VCaP (cell line): ENCODE measurements at regions not wholly inside any gene's neighbourhood (a gene's known extent, or its start where the extent isn't known, plus 50 kb on each side); places are given as distances from the start of the nearest gene placed in this dataset.

Experiments used
- H3K27ac ChIP-seq: fragments of 450-650 bp; 2 replicates; pipeline ENCODE4 v1.5.1; 2017
- TF ChIP-seq, protein P1 (sequence below): fragments of 450-650 bp; conservative IDR thresholded peaks from 2 replicates; pipeline ENCODE4 v1.5.1; 2017; ENCODE audit warnings: mild to moderate bottlenecking, moderate library complexity

DNA sequence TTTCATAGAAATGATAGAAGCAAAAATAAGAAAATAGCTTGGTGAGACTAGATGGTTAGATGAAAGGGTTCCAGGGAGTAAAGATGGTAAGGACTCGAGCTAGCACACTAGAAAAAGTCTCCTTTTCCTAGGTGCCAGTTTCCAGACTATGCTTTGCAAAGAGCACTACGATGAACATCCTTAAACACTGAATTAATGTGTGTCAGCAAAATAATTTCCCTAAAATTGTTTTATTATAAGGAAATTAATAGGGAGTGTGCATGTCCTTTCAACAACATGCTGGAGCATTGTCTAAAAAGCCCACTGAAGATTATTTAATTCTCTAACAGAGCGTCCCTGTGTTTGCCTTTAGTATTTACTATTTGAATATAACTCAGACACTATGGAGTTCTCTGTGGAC is 107.4 kb upstream of the NDUFV2 start:
- TF ChIP-seq, protein P1, sequence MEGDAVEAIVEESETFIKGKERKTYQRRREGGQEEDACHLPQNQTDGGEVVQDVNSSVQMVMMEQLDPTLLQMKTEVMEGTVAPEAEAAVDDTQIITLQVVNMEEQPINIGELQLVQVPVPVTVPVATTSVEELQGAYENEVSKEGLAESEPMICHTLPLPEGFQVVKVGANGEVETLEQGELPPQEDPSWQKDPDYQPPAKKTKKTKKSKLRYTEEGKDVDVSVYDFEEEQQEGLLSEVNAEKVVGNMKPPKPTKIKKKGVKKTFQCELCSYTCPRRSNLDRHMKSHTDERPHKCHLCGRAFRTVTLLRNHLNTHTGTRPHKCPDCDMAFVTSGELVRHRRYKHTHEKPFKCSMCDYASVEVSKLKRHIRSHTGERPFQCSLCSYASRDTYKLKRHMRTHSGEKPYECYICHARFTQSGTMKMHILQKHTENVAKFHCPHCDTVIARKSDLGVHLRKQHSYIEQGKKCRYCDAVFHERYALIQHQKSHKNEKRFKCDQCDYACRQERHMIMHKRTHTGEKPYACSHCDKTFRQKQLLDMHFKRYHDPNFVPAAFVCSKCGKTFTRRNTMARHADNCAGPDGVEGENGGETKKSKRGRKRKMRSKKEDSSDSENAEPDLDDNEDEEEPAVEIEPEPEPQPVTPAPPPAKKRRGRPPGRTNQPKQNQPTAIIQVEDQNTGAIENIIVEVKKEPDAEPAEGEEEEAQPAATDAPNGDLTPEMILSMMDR: no peak
- H3K27ac ChIP-seq: no peak overlapping the region

- no peak overlapping the region for H3K27ac ChIP-seq
- TF ChIP-seq, protein P1: no peak
Observed at GRCh38 chr18:8996771-8997432, 105.6 kb upstream of the NDUFV2 start.

DNA sequence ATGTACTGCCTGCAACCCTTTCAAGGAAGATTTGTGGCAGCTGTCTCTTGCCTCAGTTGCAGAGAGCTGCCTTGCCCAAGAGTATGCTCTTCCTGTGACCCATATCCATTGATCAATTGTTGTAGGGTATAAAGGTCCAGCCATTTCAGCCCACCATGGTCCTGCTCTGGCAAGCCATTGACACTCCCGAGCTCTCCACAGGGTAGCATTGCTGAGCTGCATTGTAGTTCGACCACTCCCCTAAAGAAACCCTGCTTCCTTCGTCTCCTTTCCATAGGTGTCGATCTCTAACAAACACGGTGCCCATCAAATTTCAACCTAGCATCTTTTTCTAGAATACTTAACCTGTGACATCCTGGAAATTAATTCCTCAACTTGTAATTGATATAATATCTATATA is 104.9 kb upstream of the NDUFV2 start:
- H3K27ac ChIP-seq: no peak overlapping the region; the same call in 1 of the 2 replicates
- TF ChIP-seq, protein P1: no peak

GRCh38 chr18:8998481-8999217 is 103.8 kb upstream of the NDUFV2 start:
- TF ChIP-seq, protein P1: no peak
- peak overlapping the region; percentile 70 for H3K27ac ChIP-seq

- TF ChIP-seq, protein P1: no peak
Observed at GRCh38 chr18:8999872-9000271, 102.6 kb upstream of the NDUFV2 start.

DNA sequence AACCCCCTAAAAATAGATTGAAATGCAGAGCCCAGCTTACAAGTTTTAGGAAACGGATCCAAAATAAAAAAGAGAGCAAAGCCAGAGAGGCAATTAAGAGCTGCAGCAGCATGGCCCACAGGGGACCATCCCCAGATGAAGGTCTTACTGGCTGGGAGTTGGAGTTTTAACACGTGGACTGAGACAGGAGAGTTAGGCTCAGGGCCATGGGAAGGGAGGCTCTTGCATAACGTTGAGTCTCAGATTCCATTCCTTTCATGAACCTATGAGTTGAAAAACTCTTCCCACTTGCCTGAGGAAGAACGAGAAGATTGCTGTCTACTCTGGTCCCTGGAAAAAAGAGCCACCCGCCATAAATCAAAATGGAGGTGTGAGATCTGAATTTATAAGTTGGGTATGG is 101.8 kb upstream of the NDUFV2 start:
- no peak overlapping the region for H3K27ac ChIP-seq
- TF ChIP-seq, protein P1: no peak

More at GRCh38 chr18:8999872-9000271, 102.6 kb upstream of the NDUFV2 start:
- H3K27ac ChIP-seq: peak overlapping the region; percentile 70

- H3K27ac ChIP-seq: no peak overlapping the region
- TF ChIP-seq, protein P1: no peak
Observed at GRCh38 chr18:9001209-9001608, 101.3 kb upstream of the NDUFV2 start.
